ENCODE measurements at regions not wholly inside any gene's neighbourhood (a gene's known extent, or its start where the extent isn't known, plus 50 kb on each side); places are given as distances from the start of the nearest gene placed in this dataset.

- no peak for TF ChIP-seq GATA3 (IDR thresholded peaks at IDR 0.05; ENCODE audit: low read depth, low read length)
- no peak for TF ChIP-seq GATA2 (IDR thresholded peaks at IDR 0.05; ENCODE audit: low read depth, low read length)
Measured at GRCh38 chr1:168439456-168440375, 104.1 kb downstream of the XCL2 start.

- TF ChIP-seq GATA3 (IDR thresholded peaks at IDR 0.05; ENCODE audit: low read depth, low read length) (no peak), GATA2 (IDR thresholded peaks at IDR 0.05; ENCODE audit: low read depth, low read length) (no peak)
Measured at GRCh38 chr1:168438626-168439025, 105.2 kb downstream of the XCL2 start.

- TF ChIP-seq GATA2 (IDR thresholded peaks at IDR 0.05; ENCODE audit: low read depth, low read length) (no peak), GATA3 (IDR thresholded peaks at IDR 0.05; ENCODE audit: low read depth, low read length) (no peak)
Measured at GRCh38 chr1:168437821-168438220, 106.0 kb downstream of the XCL2 start.

- TF ChIP-seq GATA2 (IDR thresholded peaks at IDR 0.05; ENCODE audit: low read depth, low read length) = no peak
- TF ChIP-seq GATA3 (IDR thresholded peaks at IDR 0.05; ENCODE audit: low read depth, low read length) = no peak
Measured at GRCh38 chr1:168435439-168435838, 108.4 kb downstream of the XCL2 start.

GRCh38 chr1:168433238-168433637 lies 110.6 kb downstream of the XCL2 start:
- TF ChIP-seq GATA2 (IDR thresholded peaks at IDR 0.05; ENCODE audit: low read depth, low read length) (no peak), GATA3 (IDR thresholded peaks at IDR 0.05; ENCODE audit: low read depth, low read length) (no peak)

- TF ChIP-seq GATA3 (IDR thresholded peaks at IDR 0.05; ENCODE audit: low read depth, low read length) (no peak), GATA2 (IDR thresholded peaks at IDR 0.05; ENCODE audit: low read depth, low read length) (no peak)
Measured at GRCh38 chr1:168431882-168432281, 111.9 kb downstream of the XCL2 start.

- TF ChIP-seq GATA3 (IDR thresholded peaks at IDR 0.05; ENCODE audit: low read depth, low read length) = no peak
- no peak for TF ChIP-seq GATA2 (IDR thresholded peaks at IDR 0.05; ENCODE audit: low read depth, low read length)
Measured at GRCh38 chr1:168430321-168430720, 113.5 kb downstream of the XCL2 start.

- no peak for TF ChIP-seq GATA2 (IDR thresholded peaks at IDR 0.05; ENCODE audit: low read depth, low read length)
- no peak for TF ChIP-seq GATA3 (IDR thresholded peaks at IDR 0.05; ENCODE audit: low read depth, low read length)
Measured at GRCh38 chr1:168428063-168428731, 115.6 kb downstream of the XCL2 start.

- TF ChIP-seq GATA2 (IDR thresholded peaks at IDR 0.05; ENCODE audit: low read depth, low read length) (no peak), GATA3 (IDR thresholded peaks at IDR 0.05; ENCODE audit: low read depth, low read length) (no peak)
Measured at GRCh38 chr1:168427051-168427450, 116.7 kb downstream of the XCL2 start.

GRCh38 chr1:168424281-168424680 lies 119.5 kb downstream of the XCL2 start:
- no peak for TF ChIP-seq GATA3 (IDR thresholded peaks at IDR 0.05; ENCODE audit: low read depth, low read length)
- no peak for TF ChIP-seq GATA2 (IDR thresholded peaks at IDR 0.05; ENCODE audit: low read depth, low read length)

GRCh38 chr1:168422203-168422847 lies 121.5 kb downstream of the XCL2 start:
- no peak for TF ChIP-seq GATA3 (IDR thresholded peaks at IDR 0.05; ENCODE audit: low read depth, low read length)
- no peak for TF ChIP-seq GATA2 (IDR thresholded peaks at IDR 0.05; ENCODE audit: low read depth, low read length)

GRCh38 chr1:168421399-168422004 lies 122.3 kb downstream of the XCL2 start:
- no peak for TF ChIP-seq GATA2 (IDR thresholded peaks at IDR 0.05; ENCODE audit: low read depth, low read length)
- no peak for TF ChIP-seq GATA3 (IDR thresholded peaks at IDR 0.05; ENCODE audit: low read depth, low read length)

- TF ChIP-seq GATA2 (IDR thresholded peaks at IDR 0.05; ENCODE audit: low read depth, low read length) (no peak), GATA3 (IDR thresholded peaks at IDR 0.05; ENCODE audit: low read depth, low read length) (no peak)
Measured at GRCh38 chr1:168420177-168420576, 123.6 kb downstream of the XCL2 start.

GRCh38 chr1:168419736-168420135 lies 124.1 kb downstream of the XCL2 start:
- TF ChIP-seq GATA2 (IDR thresholded peaks at IDR 0.05; ENCODE audit: low read depth, low read length) = no peak
- no peak for TF ChIP-seq GATA3 (IDR thresholded peaks at IDR 0.05; ENCODE audit: low read depth, low read length)

Data from SH-SY5Y (cell line).